Breast epithelium (tissue), 3 donors: ENCODE measurements at regions not wholly inside any gene's neighbourhood (a gene's known extent, or its start where the extent isn't known, plus 50 kb on each side); places are given as distances from the start of the nearest gene placed in this dataset.

ENCODE experiments used
- POLR2A ChIP-seq: fragments of 450-650 bp; IDR thresholded peaks from one replicate; pipeline ENCODE4 v1.6.1; 2016; ENCODE audit warnings: antibody characterized with exemption, mild to moderate bottlenecking, moderate library complexity
- POLR2AphosphoS5 ChIP-seq, 3 donors: sonication (generic); formaldehyde crosslinking; IDR thresholded peaks; one replicate each; pipeline ENCODE4 v1.6.1; 2017; ENCODE audit warnings: antibody characterized with exemption in 3 of 3
- TF ChIP-seq, protein P1 (sequence below), 3 donors: fragments of 450-650 bp; IDR thresholded peaks; one replicate each; pipeline ENCODE4 v1.5.1; 2016 to 2017; ENCODE audit warnings: antibody characterized with exemption in 3 of 3, mild to moderate bottlenecking in 3 of 3, moderate library complexity in 3 of 3

DNA sequence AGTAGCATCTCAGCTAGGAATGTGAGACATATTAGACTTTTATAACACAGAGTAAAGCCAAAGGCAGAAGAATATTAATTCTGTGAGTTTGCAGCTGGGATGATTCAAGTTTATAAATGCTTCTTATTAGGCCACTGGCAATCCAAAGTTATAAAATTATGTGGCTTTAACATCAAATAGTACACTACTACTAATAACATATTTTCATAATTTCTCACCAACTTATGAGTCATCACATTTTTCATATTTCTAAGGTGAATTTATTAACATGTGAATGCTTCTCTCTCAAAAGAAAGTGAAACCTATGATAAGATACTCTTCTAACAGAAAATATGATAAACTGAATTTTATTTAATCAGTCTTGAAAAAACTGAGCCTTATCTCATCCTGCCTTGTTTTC, 1348.2 kb upstream of the ALCAM start:
- TF ChIP-seq, protein P1, sequence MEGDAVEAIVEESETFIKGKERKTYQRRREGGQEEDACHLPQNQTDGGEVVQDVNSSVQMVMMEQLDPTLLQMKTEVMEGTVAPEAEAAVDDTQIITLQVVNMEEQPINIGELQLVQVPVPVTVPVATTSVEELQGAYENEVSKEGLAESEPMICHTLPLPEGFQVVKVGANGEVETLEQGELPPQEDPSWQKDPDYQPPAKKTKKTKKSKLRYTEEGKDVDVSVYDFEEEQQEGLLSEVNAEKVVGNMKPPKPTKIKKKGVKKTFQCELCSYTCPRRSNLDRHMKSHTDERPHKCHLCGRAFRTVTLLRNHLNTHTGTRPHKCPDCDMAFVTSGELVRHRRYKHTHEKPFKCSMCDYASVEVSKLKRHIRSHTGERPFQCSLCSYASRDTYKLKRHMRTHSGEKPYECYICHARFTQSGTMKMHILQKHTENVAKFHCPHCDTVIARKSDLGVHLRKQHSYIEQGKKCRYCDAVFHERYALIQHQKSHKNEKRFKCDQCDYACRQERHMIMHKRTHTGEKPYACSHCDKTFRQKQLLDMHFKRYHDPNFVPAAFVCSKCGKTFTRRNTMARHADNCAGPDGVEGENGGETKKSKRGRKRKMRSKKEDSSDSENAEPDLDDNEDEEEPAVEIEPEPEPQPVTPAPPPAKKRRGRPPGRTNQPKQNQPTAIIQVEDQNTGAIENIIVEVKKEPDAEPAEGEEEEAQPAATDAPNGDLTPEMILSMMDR (IDR thresholded peaks at IDR 0.05): no peak
- TF ChIP-seq POLR2AphosphoS5 (IDR thresholded peaks at IDR 0.05) (no peak), POLR2A (no peak)
